H9 (cell line): ENCODE measurements at regions not wholly inside any gene's neighbourhood (a gene's known extent, or its start where the extent isn't known, plus 50 kb on each side); places are given as distances from the start of the nearest gene placed in this dataset.

Experiments used
- DNase-seq: peaks from one replicate; pipeline ENCODE4 v3.0.0-alpha.2; 2017
- H2AFZ ChIP-seq: one replicate; pipeline ENCODE4 v1.6.1; 2013; ENCODE audit warnings: mild to moderate bottlenecking, low read length, control low read depth, moderate library complexity
- H2AK5ac ChIP-seq: 2 replicates; pipeline ENCODE4 v1.6.1; 2013; ENCODE audit warnings: low read length, control low read depth, mixed read lengths; ENCODE audit not compliant: insufficient read length
- H2BK120ac ChIP-seq: one replicate; pipeline ENCODE4 v1.6.1; 2013; ENCODE audit warnings: low read depth, mild to moderate bottlenecking, low read length, control low read depth, inconsistent platforms; ENCODE audit not compliant: poor library complexity, severe bottlenecking
- H2BK12ac ChIP-seq: 2 replicates; pipeline ENCODE4 v1.6.1; 2013; ENCODE audit warnings: low read length, control low read depth, mixed read lengths, low read depth; ENCODE audit not compliant: insufficient read length
- H2BK15ac ChIP-seq: 2 replicates; pipeline ENCODE4 v1.6.1; 2013; ENCODE audit warnings: low read depth, low read length, control low read depth
- H2BK20ac ChIP-seq: one replicate; pipeline ENCODE4 v1.6.1; 2013; ENCODE audit warnings: low read depth, mild to moderate bottlenecking, low read length, control low read depth, inconsistent platforms; ENCODE audit not compliant: poor library complexity, severe bottlenecking
- H2BK5ac ChIP-seq: 2 replicates; pipeline ENCODE4 v1.6.1; 2013; ENCODE audit warnings: low read length, control low read depth, mixed read lengths; ENCODE audit not compliant: insufficient read length
- H3K14ac ChIP-seq: 2 replicates; pipeline ENCODE4 v1.6.1; 2013; ENCODE audit warnings: low read length, control low read depth; ENCODE audit not compliant: insufficient read depth
- H3K18ac ChIP-seq: 2 replicates; pipeline ENCODE4 v1.6.1; 2013; ENCODE audit warnings: low read depth, mild to moderate bottlenecking, mixed read lengths, low read length, control low read depth; ENCODE audit not compliant: insufficient read length
- H3K23ac ChIP-seq: 2 replicates; pipeline ENCODE4 v1.6.1; 2013; ENCODE audit warnings: low read length, control low read depth, mixed read lengths, low read depth; ENCODE audit not compliant: insufficient read length
- H3K23me2 ChIP-seq: 2 replicates; pipeline ENCODE4 v1.6.1; 2013; ENCODE audit warnings: low read depth, mild to moderate bottlenecking, mixed read lengths, low read length, control low read depth; ENCODE audit not compliant: insufficient read length, poor library complexity, severe bottlenecking
- H3K27ac ChIP-seq: 2 replicates; pipeline ENCODE4 v1.5.1; 2013; ENCODE audit warnings: low read length, control low read depth, mixed read lengths, low read depth; ENCODE audit not compliant: insufficient read length
- H3K27me3 ChIP-seq: 2 replicates; pipeline ENCODE4 v1.6.1; 2013; ENCODE audit warnings: low read length, control low read depth, inconsistent platforms; ENCODE audit not compliant: insufficient read depth
- H3K4ac ChIP-seq: 2 replicates; pipeline ENCODE4 v1.6.1; 2013; ENCODE audit warnings: low read depth, mild to moderate bottlenecking, control low read depth, inconsistent platforms, low read length, moderate library complexity
- H3K4me1 ChIP-seq: 2 replicates; pipeline ENCODE4 v1.6.1; 2013; ENCODE audit warnings: low read length, control low read depth, inconsistent platforms; ENCODE audit not compliant: insufficient read depth
- H3K4me2 ChIP-seq: 2 replicates; pipeline ENCODE4 v1.6.1; 2013; ENCODE audit warnings: low read length, control low read depth, mixed read lengths; ENCODE audit not compliant: insufficient read length, insufficient read depth
- H3K56ac ChIP-seq: 2 replicates; pipeline ENCODE4 v1.6.1; 2013; ENCODE audit warnings: low read depth, mild to moderate bottlenecking, mixed read lengths, low read length, control low read depth; ENCODE audit not compliant: insufficient read length
- H3K79me1 ChIP-seq: 2 replicates; pipeline ENCODE4 v1.6.1; 2013; ENCODE audit warnings: low read depth, mild to moderate bottlenecking, moderate library complexity, low read length, control low read depth, inconsistent platforms; ENCODE audit not compliant: insufficient read depth, poor library complexity, severe bottlenecking
- H3K79me2 ChIP-seq: 2 replicates; pipeline ENCODE4 v1.6.1; 2013; ENCODE audit warnings: low read length, control low read depth, inconsistent platforms; ENCODE audit not compliant: insufficient read depth
- H3K9ac ChIP-seq: 2 replicates; pipeline ENCODE4 v1.6.1; 2013; ENCODE audit warnings: low read length, control low read depth, mixed read lengths; ENCODE audit not compliant: insufficient read length; ENCODE audit errors: extremely low read depth
- H3K9me3 ChIP-seq: one replicate; pipeline ENCODE4 v1.6.1; 2013; ENCODE audit warnings: low read depth, low read length, inconsistent platforms; ENCODE audit not compliant: control insufficient read depth
- H3T11ph ChIP-seq: one replicate; pipeline ENCODE4 v1.6.1; 2013; ENCODE audit warnings: mild to moderate bottlenecking, low read length, control low read depth, inconsistent platforms
- H4K20me1 ChIP-seq: one replicate; pipeline ENCODE4 v1.6.1; 2013; ENCODE audit not compliant: control insufficient read depth, insufficient read length, insufficient read depth
- H4K5ac ChIP-seq: 2 replicates; pipeline ENCODE4 v1.6.1; 2013; ENCODE audit warnings: low read depth, mild to moderate bottlenecking, mixed read lengths, low read length, control low read depth; ENCODE audit not compliant: insufficient read length
- H4K8ac ChIP-seq: replicated peaks from 2 replicates; pipeline ENCODE4 v1.6.1; 2013; ENCODE audit warnings: low read length, control low read depth, mixed read lengths, low read depth; ENCODE audit not compliant: insufficient read length
- H4K91ac ChIP-seq: 2 replicates; pipeline ENCODE4 v1.6.1; 2013; ENCODE audit warnings: low read depth, mild to moderate bottlenecking, moderate library complexity, mixed read lengths, low read length, control low read depth; ENCODE audit not compliant: insufficient read length
- H3K27ac Mint-ChIP-seq, 3 experiments: 2 replicates in 2 of 3; 3 replicates in 1 of 3; pipeline ENCODE4 v1.8.0; 2020 to 2021; ENCODE audit warnings: mixed read lengths in 3 of 3, mild to moderate bottlenecking in 1 of 3, moderate library complexity in 1 of 3
- H3K27me3 Mint-ChIP-seq: 2 replicates; pipeline ENCODE4 v1.8.0; 2021; ENCODE audit warnings: low read depth, mild to moderate bottlenecking, moderate library complexity, mixed read lengths
- H3K36me3 Mint-ChIP-seq, 3 experiments: 2 replicates in 2 of 3; 3 replicates in 1 of 3; pipeline ENCODE4 v1.8.0; 2020 to 2021; ENCODE audit warnings: low read depth in 3 of 3, mixed read lengths in 3 of 3; ENCODE audit not compliant: insufficient read depth in 1 of 3
- H3K4me1 Mint-ChIP-seq, 2 experiments: 2 replicates each; pipeline ENCODE4 v1.8.0; 2020; ENCODE audit warnings: mixed read lengths in 2 of 2
- H3K4me3 Mint-ChIP-seq, 2 experiments: 2 replicates in 1 of 2; 3 replicates in 1 of 2; pipeline ENCODE4 v1.8.0; 2020 to 2021; ENCODE audit warnings: mild to moderate bottlenecking in 2 of 2, mixed read lengths in 2 of 2, moderate library complexity in 1 of 2
- H3K9me3 Mint-ChIP-seq, 2 experiments: 2 replicates in 1 of 2; 3 replicates in 1 of 2; pipeline ENCODE4 v1.8.0; 2020; ENCODE audit warnings: mild to moderate bottlenecking in 2 of 2, mixed read lengths in 2 of 2, moderate library complexity in 1 of 2
- WGBS: extraction: QIAGEN DNeasy Blood & Tissue Kit; methylation state at CpG from one replicate; pipeline ENCODE4 v1.1.7; 2013; ENCODE audit warnings: missing lambda C conversion rate, low lambda C conversion rate, mixed read lengths; ENCODE audit not compliant: insufficient read length; ENCODE audit errors: extremely low coverage; 5-methylcytosine and 5-hydroxymethylcytosine counted together
- TF ChIP-seq, protein P1 (sequence below): fragments of 200-600 bp; sonication (generic); conservative IDR thresholded peaks from 3 replicates; pipeline ENCODE4 v1.8.0; 2021; ENCODE audit warnings: antibody characterized with exemption, mild to moderate bottlenecking

DNA sequence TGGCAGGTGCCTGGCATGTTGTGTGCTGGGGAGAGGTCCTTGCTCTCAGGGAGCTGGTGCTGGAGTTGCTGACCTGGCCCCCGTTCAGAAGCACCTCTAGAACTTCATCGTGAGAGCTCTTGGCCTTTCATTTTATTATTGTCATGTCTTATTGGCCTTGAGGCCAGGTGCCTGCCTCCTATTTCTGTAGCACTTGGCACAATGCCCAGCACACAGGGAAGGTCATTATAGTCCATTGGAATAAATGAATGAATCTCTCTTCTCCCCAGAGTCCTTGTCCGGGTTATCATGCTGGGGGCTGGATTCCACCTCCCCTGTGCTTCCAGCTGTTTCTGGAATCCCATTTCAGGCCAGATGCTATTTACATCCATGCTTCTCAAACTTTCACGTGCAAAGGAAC, 169.2 kb downstream of the HAPSTR1 start:
- Histone ChIP-seq H3K79me2 (no peaks in the 10 kb centered on the region), H3K4me1 (no peaks in the 10 kb centered on the region), H3K9me3 (no peaks in the 10 kb centered on the region), H4K8ac (no peak overlapping the region), H3K27me3 (no peaks in the 10 kb centered on the region; the same call in 1 of the 2 replicates), H3K23me2 (no peaks in the 10 kb centered on the region), H3K9ac (no peak overlapping the region), H3K23ac (no peak overlapping the region), H3T11ph (no peak overlapping the region), H2BK120ac (no peak overlapping the region), H3K14ac (no peak overlapping the region), H3K27ac (no peak overlapping the region), H4K5ac (no peak overlapping the region), H3K4me2 (no peak overlapping the region), H2BK15ac (no peak overlapping the region), H2AK5ac (no peak overlapping the region), H4K20me1 (peaks cover 3% of the 10 kb centered on the region), H3K79me1 (no peaks in the 10 kb centered on the region), H3K18ac (no peak overlapping the region), H4K91ac (no peak overlapping the region), H2BK5ac (no peak overlapping the region), H2BK20ac (no peak overlapping the region), H2AFZ (no peak overlapping the region), H2BK12ac (no peak overlapping the region), H3K4ac (no peak overlapping the region), H3K56ac (no peak overlapping the region)
- Mint-ChIP-seq H3K4me3 (no peak overlapping the region), H3K4me1 (peaks cover 2 to 18% of the 10 kb centered on the region in 2 experiments), H3K27ac (no peak overlapping the region), H3K27me3 (peaks cover 18% of the 10 kb centered on the region), H3K36me3 (no peaks in the 10 kb centered on the region; a peak in 1 of 7 replicates), H3K9me3 (peaks cover 0 to 1% of the 10 kb centered on the region in 2 experiments; a peak in 1 of 5 replicates)
- no CpG with 5 or more reads among the region's 4 CpGs for WGBS
- no peak for DNase-seq
- TF ChIP-seq, protein P1, sequence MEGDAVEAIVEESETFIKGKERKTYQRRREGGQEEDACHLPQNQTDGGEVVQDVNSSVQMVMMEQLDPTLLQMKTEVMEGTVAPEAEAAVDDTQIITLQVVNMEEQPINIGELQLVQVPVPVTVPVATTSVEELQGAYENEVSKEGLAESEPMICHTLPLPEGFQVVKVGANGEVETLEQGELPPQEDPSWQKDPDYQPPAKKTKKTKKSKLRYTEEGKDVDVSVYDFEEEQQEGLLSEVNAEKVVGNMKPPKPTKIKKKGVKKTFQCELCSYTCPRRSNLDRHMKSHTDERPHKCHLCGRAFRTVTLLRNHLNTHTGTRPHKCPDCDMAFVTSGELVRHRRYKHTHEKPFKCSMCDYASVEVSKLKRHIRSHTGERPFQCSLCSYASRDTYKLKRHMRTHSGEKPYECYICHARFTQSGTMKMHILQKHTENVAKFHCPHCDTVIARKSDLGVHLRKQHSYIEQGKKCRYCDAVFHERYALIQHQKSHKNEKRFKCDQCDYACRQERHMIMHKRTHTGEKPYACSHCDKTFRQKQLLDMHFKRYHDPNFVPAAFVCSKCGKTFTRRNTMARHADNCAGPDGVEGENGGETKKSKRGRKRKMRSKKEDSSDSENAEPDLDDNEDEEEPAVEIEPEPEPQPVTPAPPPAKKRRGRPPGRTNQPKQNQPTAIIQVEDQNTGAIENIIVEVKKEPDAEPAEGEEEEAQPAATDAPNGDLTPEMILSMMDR = no peak
